Prostate gland (tissue), 2 donors: ENCODE measurements at regions not wholly inside any gene's neighbourhood (a gene's known extent, or its start where the extent isn't known, plus 50 kb on each side); places are given as distances from the start of the nearest gene placed in this dataset.

Experiments
- POLR2A ChIP-seq: fragments of 450-650 bp; IDR thresholded peaks from one replicate; pipeline ENCODE4 v1.6.1; 2016; ENCODE audit warnings: antibody characterized with exemption, mild to moderate bottlenecking
- TF ChIP-seq, protein P1 (sequence below), 4 experiments: fragments of 200-600 bp in 2 of 4; fragments of 450-650 bp in 2 of 4; sonication (generic) in 2 of 4; IDR thresholded peaks; 1 replicate in 3 of 4; 2 replicates in 1 of 4; pipeline ENCODE4 v1.5.1; 2016 to 2019; ENCODE audit warnings: antibody characterized with exemption in 4 of 4, mild to moderate bottlenecking in 2 of 4, moderate library complexity in 2 of 4

DNA sequence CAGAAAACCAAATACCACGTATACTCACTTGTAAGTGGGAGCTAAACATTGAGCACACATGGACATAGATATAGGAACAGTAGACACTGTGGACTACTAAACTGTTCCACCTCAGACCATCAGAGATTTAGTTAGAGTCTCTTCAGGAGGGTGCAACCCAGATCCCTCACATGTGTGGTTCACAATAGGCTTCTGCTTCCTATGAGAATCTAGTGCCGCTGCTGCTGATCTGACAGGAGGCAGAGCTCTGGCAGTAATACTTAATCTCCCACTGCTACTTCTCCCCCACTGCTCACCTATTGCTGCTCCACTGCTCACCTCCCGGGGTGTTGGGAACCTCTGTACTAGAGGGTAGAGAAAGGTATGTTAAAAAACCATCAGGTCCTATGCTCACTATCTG lies 533.3 kb downstream of the NSUN3 start:
- TF ChIP-seq, protein P1, sequence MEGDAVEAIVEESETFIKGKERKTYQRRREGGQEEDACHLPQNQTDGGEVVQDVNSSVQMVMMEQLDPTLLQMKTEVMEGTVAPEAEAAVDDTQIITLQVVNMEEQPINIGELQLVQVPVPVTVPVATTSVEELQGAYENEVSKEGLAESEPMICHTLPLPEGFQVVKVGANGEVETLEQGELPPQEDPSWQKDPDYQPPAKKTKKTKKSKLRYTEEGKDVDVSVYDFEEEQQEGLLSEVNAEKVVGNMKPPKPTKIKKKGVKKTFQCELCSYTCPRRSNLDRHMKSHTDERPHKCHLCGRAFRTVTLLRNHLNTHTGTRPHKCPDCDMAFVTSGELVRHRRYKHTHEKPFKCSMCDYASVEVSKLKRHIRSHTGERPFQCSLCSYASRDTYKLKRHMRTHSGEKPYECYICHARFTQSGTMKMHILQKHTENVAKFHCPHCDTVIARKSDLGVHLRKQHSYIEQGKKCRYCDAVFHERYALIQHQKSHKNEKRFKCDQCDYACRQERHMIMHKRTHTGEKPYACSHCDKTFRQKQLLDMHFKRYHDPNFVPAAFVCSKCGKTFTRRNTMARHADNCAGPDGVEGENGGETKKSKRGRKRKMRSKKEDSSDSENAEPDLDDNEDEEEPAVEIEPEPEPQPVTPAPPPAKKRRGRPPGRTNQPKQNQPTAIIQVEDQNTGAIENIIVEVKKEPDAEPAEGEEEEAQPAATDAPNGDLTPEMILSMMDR (IDR thresholded peaks at IDR 0.05), result no peak
- no peak for TF ChIP-seq POLR2A
